K562 (cell line): ENCODE measurements at regions not wholly inside any gene's neighbourhood (a gene's known extent, or its start where the extent isn't known, plus 50 kb on each side); places are given as distances from the start of the nearest gene placed in this dataset.

ENCODE experiments used
- ARID2 ChIP-seq: fragments of 450-650 bp; IDR thresholded peaks from 2 replicates; pipeline ENCODE4 v1.6.1; 2017; ENCODE audit warnings: antibody characterized with exemption, mild to moderate bottlenecking
- ARNT ChIP-seq, 2 experiments: fragments of 450-650 bp; IDR thresholded peaks; 2 replicates each; pipeline ENCODE4 v1.6.1; 2016; ENCODE audit warnings: mild to moderate bottlenecking in 1 of 2
- ATF7 ChIP-seq: fragments of 450-650 bp; IDR thresholded peaks from 2 replicates; pipeline ENCODE4 v1.7.1; 2014; ENCODE audit warnings: mild to moderate bottlenecking, moderate library complexity
- CBFA2T2 ChIP-seq: fragments of 450-650 bp; conservative IDR thresholded peaks from 2 replicates; pipeline ENCODE4 v1.6.1; 2017; ENCODE audit warnings: mild to moderate bottlenecking
- DACH1 ChIP-seq: fragments of 450-650 bp; IDR thresholded peaks from 2 replicates; pipeline ENCODE4 v1.6.1; 2018; ENCODE audit not compliant: partially characterized antibody
- ELF2 ChIP-seq: fragments of 250-450 bp; sonication (Bioruptor Pico); IDR thresholded peaks from 2 replicates; pipeline ENCODE4 v1.5.0; 2021; ENCODE audit warnings: mild to moderate bottlenecking
- ETV5 ChIP-seq: sonication (generic); formaldehyde crosslinking; IDR thresholded peaks from 2 replicates; pipeline ENCODE4 v1.4.0; 2020; ENCODE audit warnings: low read depth, mild to moderate bottlenecking, missing genetic modification reagents
- KDM1A ChIP-seq, 2 experiments: fragments of 450-650 bp; IDR thresholded peaks; 2 replicates each; pipeline ENCODE4 v1.6.1; 2016; ENCODE audit warnings: mild to moderate bottlenecking in 2 of 2
- KDM2B ChIP-seq: fragments of 250-450 bp; sonication (Bioruptor Pico); IDR thresholded peaks from 2 replicates; pipeline ENCODE4 v1.8.0; 2021; ENCODE audit warnings: mild to moderate bottlenecking, moderate library complexity
- LARP7 ChIP-seq: fragments of 450-650 bp; IDR thresholded peaks from 2 replicates; pipeline ENCODE4 v1.6.1; 2016
- LEF1 ChIP-seq: fragments of 450-650 bp; IDR thresholded peaks from 2 replicates; pipeline ENCODE4 v1.6.1; 2016; ENCODE audit warnings: mild to moderate bottlenecking
- MAFG ChIP-seq: fragments of 450-650 bp; conservative IDR thresholded peaks from 2 replicates; pipeline ENCODE4 v1.6.1; 2016; ENCODE audit warnings: missing genetic modification characterization, missing compliant biosample characterization
- NR1H2 ChIP-seq: sonication (generic); formaldehyde crosslinking; IDR thresholded peaks from 2 replicates; pipeline ENCODE4 v1.4.0; 2020; ENCODE audit warnings: mild to moderate bottlenecking, missing genetic modification reagents
- PHF8 ChIP-seq: fragments of 200-600 bp; sonication (generic); IDR thresholded peaks from 2 replicates; pipeline ENCODE4 v1.6.1; 2012; ENCODE audit warnings: mixed run types, mild to moderate bottlenecking, inconsistent platforms, low read length, moderate library complexity, borderline replicate concordance
- POLR3A ChIP-seq: IDR thresholded peaks from 2 replicates; pipeline ENCODE4 v1.6.1; 2011; ENCODE audit warnings: borderline replicate concordance, mild to moderate bottlenecking, moderate library complexity; ENCODE audit not compliant: insufficient read length, insufficient read depth; ENCODE audit errors: extremely low read depth
- RCOR1 ChIP-seq, 2 experiments: IDR thresholded peaks; 2 replicates each; pipeline ENCODE4 v1.6.1; 2012; ENCODE audit warnings: low read depth in 2 of 2, low read length in 2 of 2, borderline replicate concordance in 1 of 2, improper control_type of control experiment in 1 of 2
- RERE ChIP-seq: sonication (generic); formaldehyde crosslinking; IDR thresholded peaks from 2 replicates; pipeline ENCODE4 v1.8.0; 2023; ENCODE audit warnings: missing genetic modification reagents, mild to moderate bottlenecking, borderline replicate concordance
- SMC3 ChIP-seq: conservative IDR thresholded peaks from 2 replicates; pipeline ENCODE4 v1.6.1; 2011; ENCODE audit warnings: low read depth, low read length, improper control_type of control experiment; ENCODE audit not compliant: insufficient read depth
- TEAD4 ChIP-seq, 2 experiments: sonication (generic) in 1 of 2; formaldehyde crosslinking in 1 of 2; IDR thresholded peaks; 2 replicates each; pipeline versions ENCODE4 v1.6.1 to v1.8.0; 2012 to 2022; ENCODE audit warnings: borderline replicate concordance in 1 of 2, inconsistent platforms in 1 of 2, low read length in 1 of 2, mild to moderate bottlenecking in 1 of 2, missing genetic modification reagents in 1 of 2
- ZBTB33 ChIP-seq: sonication (generic); formaldehyde crosslinking; IDR thresholded peaks from 2 replicates; pipeline ENCODE4 v1.8.1; 2023; ENCODE audit warnings: mild to moderate bottlenecking, missing genetic modification reagents
- ZNF41 ChIP-seq: fragments of 250-450 bp; sonication (Bioruptor Pico); conservative IDR thresholded peaks from 2 replicates; pipeline ENCODE4 v1.4.0; 2020; ENCODE audit warnings: mild to moderate bottlenecking
- ZNF507 ChIP-seq: conservative IDR thresholded peaks from 2 replicates; pipeline ENCODE4 v1.6.1; 2017; ENCODE audit warnings: missing genetic modification characterization, missing compliant biosample characterization
- ZNF76 ChIP-seq: fragments of 250-450 bp; sonication (Bioruptor Pico); IDR thresholded peaks from 2 replicates; pipeline ENCODE4 v1.4.0; 2020; ENCODE audit warnings: mild to moderate bottlenecking, moderate library complexity, borderline replicate concordance

- TF ChIP-seq ZBTB33 (no peak), MAFG (tag) (0 out of 2 replicates have a peak, but pooled peaks have one; percentile 30), ATF7 (peak; percentile 65; the same call in 1 of the 2 replicates), KDM1A (IDR thresholded peaks at IDR 0.05) (peak; percentile 50 to 61; a peak in 3 of 4 replicates), LARP7 (no peak), DACH1 (peak; percentile 37), TEAD4 (IDR thresholded peaks at IDR 0.05; ENCODE audit: low read length) (peak; percentile 81), TEAD4 (CRISPR knock-in tag; IDR thresholded peaks at IDR 0.05; ENCODE audit: borderline replicate concordance) (no peak), NR1H2 (CRISPR knock-in tag) (no peak), RCOR1 (IDR thresholded peaks at IDR 0.05; ENCODE audit: borderline replicate concordance in 1 of 2, low read depth in 2 of 2, low read length in 2 of 2) (peak in 1 of 2 experiments; percentile 70; a peak in 1 of 4 replicates), SMC3 (no peak), LEF1 (peak; percentile 72; the same call in 1 of the 2 replicates), ZNF507 (tag) (no peak), ETV5 (CRISPR knock-in tag) (no peak), KDM2B (no peak), CBFA2T2 (peak; percentile 88), ARNT (IDR thresholded peaks at IDR 0.05) (peak in 1 of 2 experiments; percentile 78; a peak in 2 of 4 replicates), ELF2 (CRISPR knock-in tag) (no peak), ZNF76 (CRISPR knock-in tag) (no peak), PHF8 (peak; percentile 17; the same call in 1 of the 2 replicates), POLR3A (no peak), ZNF41 (CRISPR knock-in tag) (no peak), ARID2 (no peak), RERE (CRISPR knock-in tag) (no peak)
These were observed 101.7 kb upstream of the FRG1 start (continued) for GRCh38 chr4:189838821-189839497.
